H1 (cell line): ENCODE measurements at regions not wholly inside any gene's neighbourhood (a gene's known extent, or its start where the extent isn't known, plus 50 kb on each side); places are given as distances from the start of the nearest gene placed in this dataset.

ENCODE experiments used
- CTCF ChIA-PET: fragments of 300-600 bp; sonication (Branson Sonifier 250); formaldehyde crosslinking; loops from one replicate; lab custom pipeline; 2021; ENCODE audit not compliant: partially characterized antibody; lab: Charles Lee
- POLR2A ChIA-PET: fragments of 300-600 bp; sonication (Branson Sonifier 250); formaldehyde crosslinking; loops from one replicate; lab custom pipeline; 2021; ENCODE audit warnings: inconsistent platforms; ENCODE audit not compliant: partially characterized antibody; lab: Charles Lee
- DNase-seq, 2 experiments: peaks; one replicate each; pipeline versions ENCODE4 v3.0.0 to v3.0.0-alpha.2; 2010 to 2022; ENCODE audit warnings: low spot score in 2 of 2, low read depth in 1 of 2, mixed read lengths in 1 of 2
- FAIRE-seq: peaks from 2 replicates; lab custom pipeline; 2011; peaks lifted over from hg19 to GRCh38; lab: Jason Lieb, UNC
- H2AFZ ChIP-seq: 2 replicates; pipeline ENCODE4 v1.8.1; 2012; ENCODE audit warnings: low read length, inconsistent platforms
- H2AK5ac ChIP-seq: 2 replicates; pipeline ENCODE4 v1.6.1; 2013; ENCODE audit warnings: low read depth, low read length
- H2BK120ac ChIP-seq: replicated peaks from 2 replicates; pipeline ENCODE3; 2013; ENCODE audit warnings: low read depth, low read length, inconsistent platforms
- H2BK12ac ChIP-seq: 2 replicates; pipeline ENCODE4 v1.6.1; 2013; ENCODE audit warnings: low read depth, low read length
- H2BK15ac ChIP-seq: 2 replicates; pipeline ENCODE4 v1.6.1; 2013; ENCODE audit warnings: low read length
- H2BK20ac ChIP-seq: 2 replicates; pipeline ENCODE4 v1.6.1; 2013; ENCODE audit warnings: low read length
- H2BK5ac ChIP-seq: 2 replicates; pipeline ENCODE4 v1.6.1; 2013; ENCODE audit warnings: low read depth, low read length
- H3K14ac ChIP-seq: 2 replicates; pipeline ENCODE4 v1.6.1; 2013; ENCODE audit warnings: inconsistent platforms; ENCODE audit not compliant: insufficient read length
- H3K18ac ChIP-seq: 2 replicates; pipeline ENCODE4 v1.6.1; 2013; ENCODE audit warnings: low read length; ENCODE audit errors: extremely low read depth
- H3K23ac ChIP-seq: 2 replicates; pipeline ENCODE4 v1.6.1; 2013; ENCODE audit warnings: inconsistent platforms; ENCODE audit not compliant: insufficient read length
- H3K23me2 ChIP-seq: 2 replicates; pipeline ENCODE4 v1.6.1; 2013; ENCODE audit warnings: low read depth, low read length
- H3K27ac ChIP-seq: 2 replicates; pipeline ENCODE4 v1.6.1; 2011; ENCODE audit warnings: low read depth, low read length, inconsistent platforms
- H3K27me3 ChIP-seq, 4 experiments: replicated peaks in 1 of 4; 1 replicate in 1 of 4; 2 replicates in 3 of 4; pipeline versions ENCODE4 v1.6.1 to v1.8.1; 2011 to 2013; ENCODE audit warnings: low read length in 3 of 4, mild to moderate bottlenecking in 3 of 4, inconsistent platforms in 2 of 4, mixed read lengths in 2 of 4, moderate library complexity in 1 of 4; ENCODE audit not compliant: control insufficient read depth in 3 of 4, insufficient read depth in 3 of 4; ENCODE audit errors: extremely low read depth in 1 of 4
- H3K36me3 ChIP-seq, 4 experiments: 2 replicates each; pipeline versions ENCODE4 v1.6.1 to v1.8.1; 2011 to 2013; ENCODE audit warnings: mild to moderate bottlenecking in 4 of 4, low read length in 3 of 4, moderate library complexity in 2 of 4, control low read depth in 1 of 4, inconsistent platforms in 1 of 4; ENCODE audit not compliant: insufficient read depth in 4 of 4, control insufficient read depth in 2 of 4
- H3K4ac ChIP-seq: replicated peaks from 2 replicates; pipeline ENCODE3; 2013; ENCODE audit warnings: low read length, low read depth, mixed read lengths, inconsistent platforms; ENCODE audit not compliant: insufficient read length
- H3K4me1 ChIP-seq, 4 experiments: replicated peaks in 1 of 4; 1 replicate in 1 of 4; 2 replicates in 3 of 4; pipeline versions ENCODE4 v1.6.1 to v1.8.1; 2011 to 2013; ENCODE audit warnings: low read length in 3 of 4, inconsistent platforms in 2 of 4, mixed read lengths in 1 of 4; ENCODE audit not compliant: insufficient read depth in 4 of 4, control insufficient read depth in 3 of 4
- H3K4me2 ChIP-seq, 2 experiments: 2 replicates each; pipeline versions ENCODE4 v1.6.1 to v1.8.1; 2011 to 2013; ENCODE audit warnings: low read depth in 2 of 2, low read length in 2 of 2, control low read depth in 1 of 2, inconsistent platforms in 1 of 2, mild to moderate bottlenecking in 1 of 2; ENCODE audit not compliant: insufficient read depth in 1 of 2
- H3K4me3 ChIP-seq, 4 experiments: fragments of 200-600, 300-600 bp in 1 of 4; sonication (generic), shearing (Covaris generic), sonication (Bioruptor Twin) in 1 of 4; 2 replicates each; pipeline versions ENCODE4 v1.5.1 to v1.8.1; 2011 to 2016; ENCODE audit warnings: low read length in 4 of 4, low read depth in 3 of 4, control low read depth in 2 of 4, inconsistent platforms in 2 of 4, mild to moderate bottlenecking in 2 of 4, mixed read lengths in 1 of 4, moderate library complexity in 1 of 4; ENCODE audit not compliant: insufficient read depth in 2 of 4; ENCODE audit errors: extremely low read depth in 1 of 4
- H3K56ac ChIP-seq: replicated peaks from 2 replicates; pipeline ENCODE3; 2013; ENCODE audit warnings: low read depth, mild to moderate bottlenecking, mixed read lengths, low read length, inconsistent platforms; ENCODE audit not compliant: insufficient read length
- H3K79me1 ChIP-seq: 2 replicates; pipeline ENCODE4 v1.6.1; 2013; ENCODE audit warnings: low read depth, low read length, control low read depth
- H3K79me2 ChIP-seq, 2 experiments: 2 replicates each; pipeline versions ENCODE4 v1.6.1 to v1.8.1; 2012 to 2013; ENCODE audit warnings: low read length in 2 of 2, mild to moderate bottlenecking in 2 of 2, inconsistent platforms in 1 of 2; ENCODE audit not compliant: insufficient read depth in 2 of 2, control insufficient read depth in 1 of 2
- H3K9ac ChIP-seq, 4 experiments: replicated peaks in 1 of 4; 1 replicate in 1 of 4; 2 replicates in 3 of 4; pipeline versions ENCODE4 v1.6.1 to v1.8.1; 2011 to 2013; ENCODE audit warnings: low read depth in 3 of 4, low read length in 3 of 4, control low read depth in 2 of 4, mild to moderate bottlenecking in 2 of 4, moderate library complexity in 2 of 4, inconsistent platforms in 1 of 4; ENCODE audit errors: extremely low read depth in 1 of 4
- H3K9me3 ChIP-seq, 2 experiments: 2 replicates each; pipeline versions ENCODE4 v1.6.1 to v1.8.1; 2012 to 2013; ENCODE audit warnings: mild to moderate bottlenecking in 2 of 2, moderate library complexity in 2 of 2, control low read depth in 1 of 2, inconsistent platforms in 1 of 2, low read depth in 1 of 2, low read length in 1 of 2, mixed read lengths in 1 of 2; ENCODE audit not compliant: insufficient read depth in 2 of 2
- H4K20me1 ChIP-seq, 2 experiments: replicated peaks in 1 of 2; 2 replicates each; pipeline versions ENCODE3 to v1.8.1; 2011 to 2013; ENCODE audit warnings: inconsistent platforms in 2 of 2, low read length in 2 of 2, mild to moderate bottlenecking in 1 of 2; ENCODE audit not compliant: insufficient read depth in 2 of 2, control insufficient read depth in 1 of 2
- H4K5ac ChIP-seq: 2 replicates; pipeline ENCODE4 v1.6.1; 2013; ENCODE audit warnings: low read length, low read depth, mixed read lengths, inconsistent platforms; ENCODE audit not compliant: insufficient read length
- H4K8ac ChIP-seq: 2 replicates; pipeline ENCODE4 v1.8.0; 2013; ENCODE audit warnings: mild to moderate bottlenecking, moderate library complexity, low read length, inconsistent platforms; ENCODE audit not compliant: insufficient read depth; ENCODE audit errors: extremely low read depth
- H4K91ac ChIP-seq: replicated peaks from 2 replicates; pipeline ENCODE3; 2013; ENCODE audit warnings: low read length, mixed read lengths, inconsistent platforms; ENCODE audit not compliant: insufficient read length
- ATF2 ChIP-seq: IDR thresholded peaks from 2 replicates; pipeline ENCODE4 v1.6.1; 2012; ENCODE audit warnings: low read length, inconsistent platforms
- CBX5 ChIP-seq: fragments of 300-800, 300-1000 bp; sonication (generic); IDR thresholded peaks from 2 replicates; pipeline ENCODE4 v1.7.1; 2016; ENCODE audit warnings: antibody characterized with exemption, low read length, low read depth
- CREB1 ChIP-seq: IDR thresholded peaks from 2 replicates; pipeline ENCODE4 v1.6.1; 2012; ENCODE audit warnings: inconsistent platforms
- CTBP2 ChIP-seq: IDR thresholded peaks from 2 replicates; pipeline ENCODE4 v1.7.0; 2011; ENCODE audit warnings: borderline replicate concordance, mild to moderate bottlenecking, moderate library complexity, mixed read lengths, low read length; ENCODE audit not compliant: insufficient read depth, insufficient read length
- GTF2F1 ChIP-seq: IDR thresholded peaks from 2 replicates; pipeline ENCODE4 v1.6.1; 2012; ENCODE audit warnings: low read depth, low read length, improper control_type of control experiment, borderline replicate concordance
- KDM1A ChIP-seq: fragments of 200-600, 300-600 bp; sonication (generic); IDR thresholded peaks from 2 replicates; pipeline ENCODE4 v1.7.1; 2016; ENCODE audit warnings: mild to moderate bottlenecking, low read length, borderline replicate concordance
- POLR2AphosphoS5 ChIP-seq: IDR thresholded peaks from 2 replicates; pipeline ENCODE4 v1.6.1; 2011; ENCODE audit warnings: low read depth, low read length
- POU5F1 ChIP-seq: IDR thresholded peaks from 2 replicates; pipeline ENCODE4 v1.6.1; 2011; ENCODE audit warnings: low read depth, mild to moderate bottlenecking, low read length, moderate library complexity
- SIN3A ChIP-seq, 2 experiments: IDR thresholded peaks in 1 of 2; conservative IDR thresholded peaks in 1 of 2; 2 replicates each; pipeline ENCODE4 v1.6.1; 2011 to 2012; ENCODE audit warnings: low read length in 2 of 2, improper control_type of control experiment in 1 of 2, low read depth in 1 of 2, mild to moderate bottlenecking in 1 of 2
- TAF7 ChIP-seq: optimal IDR thresholded peaks from 2 replicates; pipeline ENCODE3; 2011; ENCODE audit warnings: low read depth, mild to moderate bottlenecking, inconsistent platforms, low read length, moderate library complexity, borderline replicate concordance
- TEAD4 ChIP-seq: IDR thresholded peaks from 2 replicates; pipeline ENCODE4 v1.6.1; 2012; ENCODE audit warnings: low read depth, low read length, inconsistent platforms, mixed read lengths
- ZNF274 ChIP-seq: IDR thresholded peaks from 2 replicates; pipeline ENCODE4 v1.7.0; 2012; ENCODE audit warnings: low read length, borderline replicate concordance; ENCODE audit errors: extremely low read depth
- WGBS, 2 experiments: shearing (Covaris generic) in 1 of 2; methylation state at CpG; one replicate each; pipeline versions ENCODE4 v1.1.6 to v1.1.7; 2013 to 2015; ENCODE audit warnings: low lambda C conversion rate in 2 of 2, mixed read lengths in 2 of 2, inconsistent platforms in 1 of 2, low coverage in 1 of 2, missing lambda C conversion rate in 1 of 2; ENCODE audit not compliant: insufficient replicate concordance in 2 of 2, insufficient coverage in 1 of 2, insufficient read length in 1 of 2; ENCODE audit errors: extremely low coverage in 1 of 2, missing lambda C conversion rate in 1 of 2; 5-methylcytosine and 5-hydroxymethylcytosine counted together

GRCh38 chr21:38590449-38591217 lies 92.4 kb upstream of the ERG start:
- no peaks in the 10 kb centered on the region; a peak in 1 of 7 replicates for H3K4me1 ChIP-seq
- ChIA-PET CTCF (no interaction called here), POLR2A (no interaction called here)
- H3K4me3 ChIP-seq, result no peak overlapping the region
- H2BK5ac ChIP-seq, result no peak overlapping the region
- H3K23ac ChIP-seq, result no peak overlapping the region
- H3K4me2 ChIP-seq, result no peak overlapping the region
- no peaks in the 10 kb centered on the region for H3K36me3 ChIP-seq
- no peak overlapping the region for H2BK120ac ChIP-seq
- no peak overlapping the region for H3K56ac ChIP-seq
- H2AFZ ChIP-seq, result no peak overlapping the region
- H4K20me1 ChIP-seq, result no peaks in the 10 kb centered on the region
- FAIRE-seq (no peak), DNase-seq (no peak)
- peaks cover 2% of the 10 kb centered on the region; the same call in 1 of the 2 replicates for H3K23me2 ChIP-seq
- H2BK15ac ChIP-seq, result no peak overlapping the region
- no peak overlapping the region for H3K14ac ChIP-seq
- no peak overlapping the region for H2AK5ac ChIP-seq
- H3K18ac ChIP-seq, result no peak overlapping the region
- no peak overlapping the region for H3K4ac ChIP-seq
- H3K27ac ChIP-seq, result no peak overlapping the region
- no peak overlapping the region for H4K91ac ChIP-seq
- H3K27me3 ChIP-seq, result no peaks in the 10 kb centered on the region; a peak in 1 of 7 replicates
- no peak overlapping the region for H4K8ac ChIP-seq
- WGBS, 2 experiments, result 92% methylated on average over 2 of the region's 2 CpGs; no CpG with 5 or more reads in 1 of the 2 experiments
- no peaks in the 10 kb centered on the region for H3K79me2 ChIP-seq
- no peak overlapping the region for H4K5ac ChIP-seq
- H2BK12ac ChIP-seq, result no peak overlapping the region
- H2BK20ac ChIP-seq, result no peak overlapping the region
- H3K9ac ChIP-seq, result no peak overlapping the region
- no peaks in the 10 kb centered on the region for H3K9me3 ChIP-seq
- no peaks in the 10 kb centered on the region; the same call in 1 of the 2 replicates for H3K79me1 ChIP-seq
- TF ChIP-seq ZNF274, result no peak
- TF ChIP-seq SIN3A (conservative IDR thresholded peaks at IDR 0.05 in 1 of 2, IDR thresholded peaks at IDR 0.05 in 1 of 2; ENCODE audit: low read depth in 1 of 2, low read length in 2 of 2), result no peak
- TF ChIP-seq CBX5, result no peak
- TF ChIP-seq ATF2, result no peak
- no peak for TF ChIP-seq KDM1A
- TF ChIP-seq POLR2AphosphoS5, result no peak
- no peak for TF ChIP-seq POU5F1
- TF ChIP-seq CTBP2, result no peak
- TF ChIP-seq TAF7, result no peak
- TF ChIP-seq CREB1, result no peak
- TF ChIP-seq GTF2F1, result no peak
- no peak for TF ChIP-seq TEAD4
